ENCODE measurements at regions not wholly inside any gene's neighbourhood (a gene's known extent, or its start where the extent isn't known, plus 50 kb on each side); places are given as distances from the start of the nearest gene placed in this dataset.

- DNase-seq, result no peak
Measured at GRCh38 chr3:21357241-21357640, 393.8 kb downstream of the ZNF385D start.

GRCh38 chr3:21356402-21356801 lies 394.6 kb downstream of the ZNF385D start:
- DNase-seq, result no peak

- no peak for DNase-seq
Measured at GRCh38 chr3:21345382-21345976, 405.5 kb downstream of the ZNF385D start.

- DNase-seq, result no peak
Measured at GRCh38 chr3:21331857-21332256, 419.2 kb downstream of the ZNF385D start.

GRCh38 chr3:21331321-21331720 lies 419.7 kb downstream of the ZNF385D start:
- DNase-seq, result no peak

GRCh38 chr3:21330293-21330692 lies 420.7 kb downstream of the ZNF385D start:
- DNase-seq, result no peak

GRCh38 chr3:21328711-21329390 lies 422.2 kb downstream of the ZNF385D start:
- peak in 1 of 2 experiments; percentile 36 for DNase-seq

- no peak for DNase-seq
Measured at GRCh38 chr3:21326704-21327475, 424.1 kb downstream of the ZNF385D start.

- DNase-seq, result no peak
Measured at GRCh38 chr3:21314688-21315087, 436.3 kb downstream of the ZNF385D start.

- DNase-seq, result no peak
Measured at GRCh38 chr3:21310891-21311290, 440.1 kb downstream of the ZNF385D start.

- DNase-seq, result no peak
Measured at GRCh38 chr3:21310161-21310560, 440.8 kb downstream of the ZNF385D start.

- DNase-seq, result no peak
Measured at GRCh38 chr3:21297304-21297703, 453.7 kb downstream of the ZNF385D start.

- no peak for DNase-seq
Measured at GRCh38 chr3:21294768-21295167, 456.2 kb downstream of the ZNF385D start.

GRCh38 chr3:21292971-21293370 lies 458.0 kb downstream of the ZNF385D start:
- DNase-seq, result no peak

GRCh38 chr3:21290557-21290956 lies 460.5 kb downstream of the ZNF385D start:
- DNase-seq, result no peak

- DNase-seq, result no peak
Measured at GRCh38 chr3:21274079-21274571, 476.9 kb downstream of the ZNF385D start.

GRCh38 chr3:21273259-21274025 lies 477.6 kb downstream of the ZNF385D start:
- DNase-seq, result no peak

GRCh38 chr3:21271606-21272016 lies 479.4 kb downstream of the ZNF385D start:
- DNase-seq, result no peak

GRCh38 chr3:21269882-21270281 lies 481.1 kb downstream of the ZNF385D start:
- no peak for DNase-seq

- no peak for DNase-seq
Measured at GRCh38 chr3:21260507-21260906, 490.5 kb downstream of the ZNF385D start.

- no peak for DNase-seq
Measured at GRCh38 chr3:21259896-21260295, 491.1 kb downstream of the ZNF385D start.

GRCh38 chr3:21256932-21257331 lies 494.1 kb downstream of the ZNF385D start:
- DNase-seq, result no peak

GRCh38 chr3:21238661-21239060 lies 512.3 kb downstream of the ZNF385D start:
- DNase-seq, result no peak

All from cerebellar nuclear complex (tissue), 1 donor.